ENCODE measurements at regions not wholly inside any gene's neighbourhood (a gene's known extent, or its start where the extent isn't known, plus 50 kb on each side); places are given as distances from the start of the nearest gene placed in this dataset.

GRCh38 chr10:64635906-64636305 lies 1114.7 kb downstream of the REEP3 start:
- Mint-ChIP-seq H3K36me3 (no peaks in the 10 kb centered on the region), H3K4me1 (no peaks in the 10 kb centered on the region), H3K4me3 (no peak overlapping the region), H3K27ac (no peak overlapping the region), H3K9me3 (peaks cover 0 to 10% of the 10 kb centered on the region in 2 donors), H3K27me3 (ENCODE audit: low read depth in 2 of 2) (no peaks in the 10 kb centered on the region)
- Histone ChIP-seq H3K36me3 (ENCODE audit: control insufficient read depth, insufficient read depth, low read length) (no peaks in the 10 kb centered on the region), H3K4me3 (ENCODE audit: low read length) (no peak overlapping the region), H3K27ac (ENCODE audit: low read length) (no peak overlapping the region), H3K4me1 (ENCODE audit: control insufficient read depth, insufficient read depth, low read length) (no peaks in the 10 kb centered on the region), H3K27me3 (ENCODE audit: control insufficient read depth, insufficient read depth, low read length) (no peaks in the 10 kb centered on the region), H3K9me3 (ENCODE audit: control insufficient read depth, insufficient read depth, low read length) (no peaks in the 10 kb centered on the region)
- intact Hi-C loops (cut with micrococcal nuclease): no loop called here
- TF ChIP-seq CTCF (IDR thresholded peaks at IDR 0.05): no peak
- DNase-seq: no peak
- ATAC-seq: no peak

GRCh38 chr10:64636461-64636860 lies 1115.3 kb downstream of the REEP3 start:
- no peak for DNase-seq
- no peaks in the 10 kb centered on the region for H3K9me3 ChIP-seq (ENCODE audit: control insufficient read depth, insufficient read depth, low read length)
- peaks cover 0 to 7% of the 10 kb centered on the region in 2 donors for H3K9me3 Mint-ChIP-seq
- H3K4me3 Mint-ChIP-seq: no peak overlapping the region
- H3K27me3 Mint-ChIP-seq (ENCODE audit: low read depth in 2 of 2): no peaks in the 10 kb centered on the region
- H3K36me3 Mint-ChIP-seq: no peaks in the 10 kb centered on the region
- no peaks in the 10 kb centered on the region for H3K36me3 ChIP-seq (ENCODE audit: control insufficient read depth, insufficient read depth, low read length)
- no peak overlapping the region for H3K27ac Mint-ChIP-seq
- no peaks in the 10 kb centered on the region for H3K27me3 ChIP-seq (ENCODE audit: control insufficient read depth, insufficient read depth, low read length)
- TF ChIP-seq CTCF (IDR thresholded peaks at IDR 0.05): no peak
- H3K4me1 Mint-ChIP-seq: no peaks in the 10 kb centered on the region
- H3K4me1 ChIP-seq (ENCODE audit: control insufficient read depth, insufficient read depth, low read length): no peaks in the 10 kb centered on the region
- no peak overlapping the region for H3K27ac ChIP-seq (ENCODE audit: low read length)
- H3K4me3 ChIP-seq (ENCODE audit: low read length): no peak overlapping the region
- 88% methylated on average over 3 of the region's 3 CpGs for WGBS (ENCODE audit: insufficient coverage)
- no peak for ATAC-seq
- intact Hi-C loops (cut with micrococcal nuclease): no loop called here

- H3K4me1 ChIP-seq (ENCODE audit: control insufficient read depth, insufficient read depth, low read length): no peaks in the 10 kb centered on the region
- H3K4me1 Mint-ChIP-seq: no peaks in the 10 kb centered on the region
- peaks cover 6% of the 10 kb centered on the region for H3K9me3 ChIP-seq (ENCODE audit: control insufficient read depth, insufficient read depth, low read length)
- no peaks in the 10 kb centered on the region for H3K27me3 Mint-ChIP-seq (ENCODE audit: low read depth in 2 of 2)
- TF ChIP-seq CTCF (IDR thresholded peaks at IDR 0.05): no peak
- WGBS (ENCODE audit: insufficient coverage): 88% methylated on average over 1 of the region's 1 CpG
- DNase-seq (no peak), ATAC-seq (no peak)
- no peak overlapping the region for H3K4me3 Mint-ChIP-seq
- no peaks in the 10 kb centered on the region for H3K36me3 Mint-ChIP-seq
- H3K4me3 ChIP-seq (ENCODE audit: low read length): no peak overlapping the region
- intact Hi-C loops (cut with micrococcal nuclease): no loop called here
- no peak overlapping the region for H3K27ac ChIP-seq (ENCODE audit: low read length)
- no peaks in the 10 kb centered on the region for H3K27me3 ChIP-seq (ENCODE audit: control insufficient read depth, insufficient read depth, low read length)
- H3K27ac Mint-ChIP-seq: no peak overlapping the region
- H3K36me3 ChIP-seq (ENCODE audit: control insufficient read depth, insufficient read depth, low read length): no peaks in the 10 kb centered on the region
- peaks cover 2 to 10% of the 10 kb centered on the region in 2 donors for H3K9me3 Mint-ChIP-seq
Observed at GRCh38 chr10:64637939-64638338, 1116.7 kb downstream of the REEP3 start.

- H3K36me3 Mint-ChIP-seq: no peaks in the 10 kb centered on the region
- Histone ChIP-seq H3K27me3 (ENCODE audit: control insufficient read depth, insufficient read depth, low read length) (no peaks in the 10 kb centered on the region), H3K4me1 (ENCODE audit: control insufficient read depth, insufficient read depth, low read length) (no peaks in the 10 kb centered on the region), H3K4me3 (ENCODE audit: low read length) (no peak overlapping the region), H3K27ac (ENCODE audit: low read length) (no peak overlapping the region), H3K9me3 (ENCODE audit: control insufficient read depth, insufficient read depth, low read length) (no peaks in the 10 kb centered on the region), H3K36me3 (ENCODE audit: control insufficient read depth, insufficient read depth, low read length) (no peaks in the 10 kb centered on the region)
- no peak overlapping the region for H3K27ac Mint-ChIP-seq
- ATAC-seq: no peak
- H3K4me3 Mint-ChIP-seq: no peak overlapping the region
- intact Hi-C loops (cut with micrococcal nuclease): no loop called here
- no peaks in the 10 kb centered on the region for H3K4me1 Mint-ChIP-seq
- DNase-seq: no peak
- WGBS (ENCODE audit: insufficient coverage): 21% methylated on average over 3 of the region's 3 CpGs
- H3K27me3 Mint-ChIP-seq (ENCODE audit: low read depth in 2 of 2): no peaks in the 10 kb centered on the region
- peaks cover 12 to 22% of the 10 kb centered on the region in 2 donors for H3K9me3 Mint-ChIP-seq
- TF ChIP-seq CTCF (IDR thresholded peaks at IDR 0.05): no peak
Observed at GRCh38 chr10:64648915-64649314, 1127.7 kb downstream of the REEP3 start.

All from natural killer cell (primary cell).